ENCODE measurements at regions not wholly inside any gene's neighbourhood (a gene's known extent, or its start where the extent isn't known, plus 50 kb on each side); places are given as distances from the start of the nearest gene placed in this dataset.
"Not testable (repeated sequence)": the region's sequence is repeated elsewhere in the genome, so short reads cannot be mapped to it uniquely, and the experiment has no call there.

DNA sequence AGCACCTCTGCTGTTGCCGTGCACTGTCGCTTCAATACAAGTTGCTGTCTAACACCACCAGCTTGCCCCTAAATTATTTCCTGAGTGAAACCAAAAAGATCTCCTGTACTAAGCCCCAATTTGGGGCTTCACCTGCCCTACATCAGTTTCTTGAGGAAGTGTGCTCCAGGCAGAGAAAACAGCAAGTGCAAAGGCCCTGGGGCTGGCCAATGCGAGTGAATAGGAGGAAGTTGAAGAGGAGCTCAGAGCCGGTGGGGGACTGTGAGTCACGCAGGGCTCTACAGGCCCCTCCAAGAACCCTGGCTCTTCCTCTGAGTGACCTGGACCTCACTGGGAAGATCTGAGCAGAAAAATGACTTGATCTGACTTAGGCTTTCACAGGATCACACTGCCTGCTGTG, 117.2 kb downstream of the IPO8 start:
- Histone ChIP-seq H3K36me3 (ENCODE audit: insufficient read depth, low read length) (no peaks in the 10 kb centered on the region), H3K9ac (ENCODE audit: low read length) (no peak overlapping the region), H3K4me3 (ENCODE audit: low read depth in 1 of 2, low read length in 2 of 2) (no peak overlapping the region), H3K27ac (ENCODE audit: low read depth, low read length) (no peak overlapping the region), H3K27me3 (ENCODE audit: control insufficient read depth in 1 of 2, insufficient read depth in 2 of 2, low read length in 2 of 2) (no peaks in the 10 kb centered on the region), H3K9me3 (ENCODE audit: low read length) (no peaks in the 10 kb centered on the region), H3K4me1 (ENCODE audit: insufficient read depth, low read length) (no peaks in the 10 kb centered on the region)

GRCh38 chr12:30573145-30573544, 122.5 kb downstream of the IPO8 start:
- H3K4me1 ChIP-seq (ENCODE audit: insufficient read depth, low read length), result no peaks in the 10 kb centered on the region
- H3K9me3 ChIP-seq (ENCODE audit: low read length), result no peaks in the 10 kb centered on the region
- no peaks in the 10 kb centered on the region for H3K36me3 ChIP-seq (ENCODE audit: insufficient read depth, low read length)
- H3K4me3 ChIP-seq (ENCODE audit: low read depth in 1 of 2, low read length in 2 of 2), result no peak overlapping the region
- no peak overlapping the region for H3K27ac ChIP-seq (ENCODE audit: low read depth, low read length)
- no peaks in the 10 kb centered on the region for H3K27me3 ChIP-seq (ENCODE audit: control insufficient read depth in 1 of 2, insufficient read depth in 2 of 2, low read length in 2 of 2)
- H3K9ac ChIP-seq (ENCODE audit: low read length), result no peak overlapping the region

DNA sequence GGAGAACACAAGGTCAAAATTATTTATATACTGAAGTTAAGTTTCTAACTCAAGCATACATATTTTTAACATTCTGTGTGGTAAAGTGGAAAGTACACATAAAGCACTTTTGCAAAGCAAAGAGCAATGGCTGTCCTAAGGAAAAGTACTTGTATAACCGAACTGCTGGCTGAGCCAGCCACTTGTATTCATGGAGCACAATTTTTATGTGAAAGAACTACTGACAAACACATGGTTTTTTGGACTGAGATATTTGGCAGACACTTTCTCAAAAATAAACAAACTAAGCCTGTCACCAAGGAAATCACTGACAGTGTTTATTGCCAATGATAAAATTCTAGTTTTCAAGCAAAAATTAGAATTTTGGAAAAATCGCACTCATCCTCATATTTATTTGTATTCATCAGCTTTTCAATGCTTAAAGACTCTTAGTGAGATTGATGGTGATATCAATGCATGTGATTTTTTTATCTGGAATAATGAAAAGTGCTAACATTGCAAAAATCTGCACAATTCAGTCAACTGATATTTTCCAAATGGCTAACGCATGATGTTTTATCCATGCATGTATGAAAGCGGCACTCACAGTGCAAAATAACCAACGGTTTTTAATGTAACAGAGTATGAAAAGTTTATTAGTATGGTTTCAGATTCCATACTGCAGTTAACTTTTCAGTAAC, 125.3 kb downstream of the IPO8 start:
- Histone ChIP-seq H3K27ac (ENCODE audit: low read depth, low read length) (no peak overlapping the region), H3K27me3 (ENCODE audit: control insufficient read depth in 1 of 2, insufficient read depth in 2 of 2, low read length in 2 of 2) (no peaks in the 10 kb centered on the region), H3K4me1 (ENCODE audit: insufficient read depth, low read length) (no peaks in the 10 kb centered on the region), H3K36me3 (ENCODE audit: insufficient read depth, low read length) (no peaks in the 10 kb centered on the region), H3K4me3 (ENCODE audit: low read depth in 1 of 2, low read length in 2 of 2) (no peak overlapping the region), H3K9me3 (ENCODE audit: low read length) (no peaks in the 10 kb centered on the region), H3K9ac (ENCODE audit: low read length) (no peak overlapping the region)

DNA sequence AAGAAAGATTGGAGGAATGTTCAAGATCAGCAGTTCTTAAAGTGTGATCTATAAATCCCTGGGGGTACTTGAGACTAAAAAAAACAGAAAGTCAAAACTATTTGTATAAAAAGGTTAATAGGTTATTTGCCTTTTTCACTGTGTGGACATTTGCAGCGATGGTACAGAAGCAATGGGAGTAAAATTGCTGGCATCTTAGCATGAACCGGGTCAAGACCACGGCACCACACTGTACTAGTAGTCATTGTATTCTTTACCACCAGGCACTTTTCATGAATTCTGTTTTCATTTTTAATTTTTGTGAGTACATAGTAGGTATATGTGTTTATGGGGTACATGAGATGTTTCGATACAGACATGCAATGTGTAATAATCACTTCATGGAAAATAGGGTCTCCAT, 126.2 kb downstream of the IPO8 start:
- Histone ChIP-seq H3K36me3 (ENCODE audit: insufficient read depth, low read length) (no peaks in the 10 kb centered on the region), H3K9ac (ENCODE audit: low read length) (no peak overlapping the region), H3K4me1 (ENCODE audit: insufficient read depth, low read length) (no peaks in the 10 kb centered on the region), H3K27me3 (ENCODE audit: control insufficient read depth in 1 of 2, insufficient read depth in 2 of 2, low read length in 2 of 2) (no peaks in the 10 kb centered on the region), H3K9me3 (ENCODE audit: low read length) (no peaks in the 10 kb centered on the region), H3K27ac (ENCODE audit: low read depth, low read length) (no peak overlapping the region), H3K4me3 (ENCODE audit: low read depth in 1 of 2, low read length in 2 of 2) (no peak overlapping the region)

DNA sequence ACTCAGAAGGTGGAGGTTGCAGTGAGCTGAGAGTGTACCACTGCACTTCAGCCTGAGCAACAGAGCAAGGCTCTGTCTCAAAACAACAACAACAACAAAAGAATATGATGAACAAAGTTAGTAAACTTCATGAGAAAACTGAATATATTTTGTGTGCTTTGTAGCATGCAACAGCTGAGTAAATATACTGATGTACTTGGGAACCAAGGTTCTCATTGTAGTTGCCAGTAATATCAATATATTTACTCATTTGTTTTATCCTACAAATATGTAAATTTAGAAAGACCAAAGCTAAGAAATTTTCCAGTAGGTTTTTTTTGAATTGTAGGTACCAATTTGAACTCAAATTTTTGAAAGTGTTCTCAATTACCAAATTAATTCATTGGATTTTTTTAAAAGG, 127.2 kb downstream of the IPO8 start:
- no peak overlapping the region for H3K9ac ChIP-seq (ENCODE audit: low read length)
- H3K27me3 ChIP-seq (ENCODE audit: control insufficient read depth in 1 of 2, insufficient read depth in 2 of 2, low read length in 2 of 2), result no peaks in the 10 kb centered on the region
- H3K9me3 ChIP-seq (ENCODE audit: low read length), result no peaks in the 10 kb centered on the region
- no peaks in the 10 kb centered on the region for H3K36me3 ChIP-seq (ENCODE audit: insufficient read depth, low read length)
- no peaks in the 10 kb centered on the region for H3K4me1 ChIP-seq (ENCODE audit: insufficient read depth, low read length)
- no peak overlapping the region for H3K4me3 ChIP-seq (ENCODE audit: low read depth in 1 of 2, low read length in 2 of 2)
- no peak overlapping the region for H3K27ac ChIP-seq (ENCODE audit: low read depth, low read length)

GRCh38 chr12:30567082-30567481, 128.6 kb downstream of the IPO8 start:
- no peak overlapping the region for H3K27ac ChIP-seq (ENCODE audit: low read depth, low read length)
- H3K9ac ChIP-seq (ENCODE audit: low read length), result no peak overlapping the region
- no peak overlapping the region for H3K4me3 ChIP-seq (ENCODE audit: low read depth in 1 of 2, low read length in 2 of 2)
- no peaks in the 10 kb centered on the region for H3K36me3 ChIP-seq (ENCODE audit: insufficient read depth, low read length)
- no peaks in the 10 kb centered on the region for H3K9me3 ChIP-seq (ENCODE audit: low read length)
- H3K27me3 ChIP-seq (ENCODE audit: control insufficient read depth in 1 of 2, insufficient read depth in 2 of 2, low read length in 2 of 2), result no peaks in the 10 kb centered on the region
- H3K4me1 ChIP-seq (ENCODE audit: insufficient read depth, low read length), result no peaks in the 10 kb centered on the region

DNA sequence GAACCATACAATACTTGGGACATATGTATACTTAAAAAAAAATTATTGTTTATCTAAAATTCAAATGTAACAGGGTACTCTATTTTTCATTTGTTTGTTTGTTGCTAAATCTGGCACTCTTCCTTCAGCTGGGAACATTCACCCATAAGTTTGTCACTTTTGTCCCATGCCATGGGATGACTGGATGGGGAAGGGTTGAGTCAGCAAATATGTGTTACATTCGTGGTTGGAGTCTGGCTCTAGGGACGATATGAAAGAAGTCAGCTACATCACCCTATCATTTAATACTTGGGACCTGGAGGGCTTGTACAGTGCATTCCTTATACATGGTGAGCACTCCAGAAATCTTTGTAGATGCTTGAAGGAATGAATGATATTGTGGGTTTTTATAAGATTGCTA, 131.3 kb downstream of the IPO8 start:
- Histone ChIP-seq H3K27ac (ENCODE audit: low read depth, low read length) (no peak overlapping the region), H3K27me3 (ENCODE audit: control insufficient read depth in 1 of 2, insufficient read depth in 2 of 2, low read length in 2 of 2) (no peaks in the 10 kb centered on the region), H3K36me3 (ENCODE audit: insufficient read depth, low read length) (no peaks in the 10 kb centered on the region), H3K4me1 (ENCODE audit: insufficient read depth, low read length) (no peaks in the 10 kb centered on the region), H3K9me3 (ENCODE audit: low read length) (no peaks in the 10 kb centered on the region), H3K4me3 (ENCODE audit: low read depth in 1 of 2, low read length in 2 of 2) (no peak overlapping the region), H3K9ac (ENCODE audit: low read length) (no peak overlapping the region)

GRCh38 chr12:30548203-30548602, 147.5 kb downstream of the IPO8 start:
- Histone ChIP-seq H3K4me1 (ENCODE audit: insufficient read depth, low read length) (no peaks in the 10 kb centered on the region), H3K27ac (ENCODE audit: low read depth, low read length) (no peak overlapping the region), H3K4me3 (ENCODE audit: low read depth in 1 of 2, low read length in 2 of 2) (no peak overlapping the region), H3K9me3 (ENCODE audit: low read length) (no peaks in the 10 kb centered on the region), H3K36me3 (ENCODE audit: insufficient read depth, low read length) (no peaks in the 10 kb centered on the region), H3K9ac (ENCODE audit: low read length) (no peak overlapping the region), H3K27me3 (ENCODE audit: control insufficient read depth in 1 of 2, insufficient read depth in 2 of 2, low read length in 2 of 2) (no peaks in the 10 kb centered on the region)

DNA sequence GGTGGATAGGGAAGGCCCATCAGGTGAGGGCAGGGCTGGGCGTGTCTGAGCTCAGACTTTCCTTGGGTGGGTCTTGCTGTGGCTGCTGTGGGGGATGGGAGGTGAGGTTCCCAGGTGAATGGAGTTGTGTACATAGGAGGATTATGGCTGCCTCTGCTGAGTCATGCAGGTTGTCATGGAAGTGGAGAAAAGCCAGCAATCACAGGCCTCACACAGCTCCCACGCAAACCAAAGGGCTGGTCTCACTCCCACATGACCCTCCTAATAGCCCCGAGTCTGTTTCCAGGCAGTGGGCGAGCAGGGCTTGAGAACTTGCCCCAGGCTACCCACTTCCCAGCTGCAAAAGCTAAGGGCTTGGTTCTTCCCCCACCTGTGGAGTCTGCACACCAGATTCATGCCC, 149.5 kb downstream of the IPO8 start:
- H3K27ac ChIP-seq (ENCODE audit: low read depth, low read length), result no peak overlapping the region
- no peaks in the 10 kb centered on the region for H3K36me3 ChIP-seq (ENCODE audit: insufficient read depth, low read length)
- no peak overlapping the region for H3K9ac ChIP-seq (ENCODE audit: low read length)
- no peaks in the 10 kb centered on the region for H3K4me1 ChIP-seq (ENCODE audit: insufficient read depth, low read length)
- no peaks in the 10 kb centered on the region for H3K27me3 ChIP-seq (ENCODE audit: control insufficient read depth in 1 of 2, insufficient read depth in 2 of 2, low read length in 2 of 2)
- no peaks in the 10 kb centered on the region for H3K9me3 ChIP-seq (ENCODE audit: low read length)
- no peak overlapping the region for H3K4me3 ChIP-seq (ENCODE audit: low read depth in 1 of 2, low read length in 2 of 2)

DNA sequence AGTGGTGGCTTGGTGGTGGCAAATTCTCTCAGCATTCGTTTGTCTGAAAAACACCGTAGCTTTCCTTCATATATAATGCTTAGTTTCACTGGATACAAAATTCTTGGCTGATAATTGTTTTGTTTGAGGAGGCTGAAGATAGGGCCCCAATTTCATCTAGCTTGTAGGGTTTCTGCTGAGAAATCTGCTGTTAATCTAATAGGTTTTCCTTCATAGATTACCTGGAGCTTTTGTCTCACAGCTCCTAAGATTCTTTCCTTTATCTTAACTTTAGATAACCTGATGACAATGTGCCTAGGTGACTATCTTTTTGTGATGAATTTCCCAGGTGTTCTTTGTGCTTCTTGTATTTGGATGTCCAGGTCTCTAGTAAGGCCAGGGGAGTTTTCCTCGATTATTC, 151.0 kb downstream of the IPO8 start:
- not testable (repeated sequence) for H3K27ac ChIP-seq (ENCODE audit: low read depth, low read length); H3K36me3 ChIP-seq (ENCODE audit: insufficient read depth, low read length); H3K4me3 ChIP-seq (ENCODE audit: low read depth in 1 of 2, low read length in 2 of 2); H3K9me3 ChIP-seq (ENCODE audit: low read length); H3K9ac ChIP-seq (ENCODE audit: low read length); H3K4me1 ChIP-seq (ENCODE audit: insufficient read depth, low read length); H3K27me3 ChIP-seq (ENCODE audit: control insufficient read depth in 1 of 2, insufficient read depth in 2 of 2, low read length in 2 of 2)

DNA sequence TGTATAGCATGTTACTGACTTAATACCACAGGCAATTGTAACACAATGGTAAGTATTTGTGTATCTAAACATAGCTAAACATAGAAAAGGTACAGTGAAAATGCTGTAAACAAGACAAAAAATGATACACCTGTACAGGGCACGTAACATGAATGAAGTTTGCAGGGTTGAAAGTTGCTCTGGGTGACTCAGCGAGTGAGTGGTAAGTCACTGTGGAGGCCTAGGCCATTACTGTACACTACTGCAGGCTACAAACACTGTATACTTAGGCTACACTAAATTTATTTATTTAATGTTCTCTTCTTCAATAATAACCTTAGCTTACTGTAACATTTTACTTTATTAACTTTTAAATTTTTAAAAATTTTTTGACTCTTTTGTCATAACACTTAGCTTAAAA, 158.4 kb downstream of the IPO8 start:
- Histone ChIP-seq H3K4me3 (ENCODE audit: low read depth in 1 of 2, low read length in 2 of 2) (no peak overlapping the region), H3K27ac (ENCODE audit: low read depth, low read length) (no peak overlapping the region), H3K4me1 (ENCODE audit: insufficient read depth, low read length) (no peaks in the 10 kb centered on the region), H3K9ac (ENCODE audit: low read length) (no peak overlapping the region), H3K27me3 (ENCODE audit: control insufficient read depth in 1 of 2, insufficient read depth in 2 of 2, low read length in 2 of 2) (no peaks in the 10 kb centered on the region), H3K36me3 (ENCODE audit: insufficient read depth, low read length) (no peaks in the 10 kb centered on the region), H3K9me3 (ENCODE audit: low read length) (no peaks in the 10 kb centered on the region)

DNA sequence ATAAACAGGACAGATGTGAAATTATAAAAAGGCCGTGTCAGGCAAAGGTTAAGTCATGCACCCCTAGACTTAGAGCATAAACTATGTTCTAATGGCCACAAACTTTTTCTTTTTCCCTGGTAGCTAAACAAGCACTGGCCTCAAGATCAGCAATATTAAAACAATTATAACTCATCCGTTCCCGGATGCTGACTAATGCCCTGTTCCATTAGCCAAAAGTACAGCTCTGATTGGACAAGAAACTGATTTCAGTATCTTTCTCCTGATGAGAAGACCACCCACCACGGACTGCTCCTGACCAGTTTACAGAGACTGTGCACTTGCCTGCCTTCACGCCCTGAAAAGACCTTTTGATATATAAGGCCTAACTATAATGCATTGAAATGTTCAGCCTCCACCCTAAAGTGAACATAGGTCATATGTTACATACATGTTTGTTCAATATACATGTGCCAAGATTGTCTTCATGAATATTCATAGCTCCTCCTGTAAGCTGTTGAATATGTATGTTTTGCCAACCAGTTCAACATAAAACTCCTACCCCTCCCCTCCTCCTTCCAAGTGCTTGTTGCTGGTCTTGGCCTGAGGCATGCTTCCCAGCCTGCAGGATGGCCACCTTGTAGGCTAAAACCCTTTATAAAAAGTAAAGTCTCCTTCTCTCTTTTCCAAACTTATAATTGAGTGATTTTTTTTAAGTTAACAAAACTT, 162.0 kb downstream of the IPO8 start:
- no peaks in the 10 kb centered on the region for H3K36me3 ChIP-seq (ENCODE audit: insufficient read depth, low read length)
- no peak overlapping the region for H3K27ac ChIP-seq (ENCODE audit: low read depth, low read length)
- H3K9ac ChIP-seq (ENCODE audit: low read length), result no peak overlapping the region
- H3K27me3 ChIP-seq (ENCODE audit: control insufficient read depth in 1 of 2, insufficient read depth in 2 of 2, low read length in 2 of 2), result no peaks in the 10 kb centered on the region
- H3K4me3 ChIP-seq (ENCODE audit: low read depth in 1 of 2, low read length in 2 of 2), result no peak overlapping the region
- no peaks in the 10 kb centered on the region for H3K4me1 ChIP-seq (ENCODE audit: insufficient read depth, low read length)
- H3K9me3 ChIP-seq (ENCODE audit: low read length), result no peaks in the 10 kb centered on the region

Data from muscle layer of colon (tissue), 2 donors.